Left lung (tissue), 4 donors: ENCODE measurements at regions not wholly inside any gene's neighbourhood (a gene's known extent, or its start where the extent isn't known, plus 50 kb on each side); places are given as distances from the start of the nearest gene placed in this dataset.

Experiments
- ATAC-seq: fragments of 200-7000 bp; cut with Tn5 transposase; one replicate; pipeline ENCODE4 v1.9.1; 2020; ENCODE audit warnings: moderate library complexity
- DNase-seq, 4 donors: peaks; one replicate each; pipeline ENCODE4 v3.0.0-alpha.2; 2013 to 2020
- H3K27ac ChIP-seq, 2 donors: fragments of 200-600 bp; sonication (generic) in 1 of 2; one replicate each; pipeline versions ENCODE4 v1.5.0 to v1.8.0; 2020 to 2021
- H3K27me3 ChIP-seq, 2 donors: fragments of 200-600 bp; sonication (generic) in 1 of 2; one replicate each; pipeline versions ENCODE4 v1.5.0 to v1.8.0; 2020 to 2021
- H3K36me3 ChIP-seq, 2 donors: fragments of 200-600 bp; sonication (generic) in 1 of 2; one replicate each; pipeline versions ENCODE4 v1.5.0 to v1.8.0; 2020 to 2021
- H3K4me1 ChIP-seq, 2 donors: fragments of 200-600 bp; one replicate each; pipeline ENCODE4 v1.8.0; 2021
- H3K4me3 ChIP-seq, 2 donors: fragments of 200-600 bp; sonication (generic) in 1 of 2; one replicate each; pipeline versions ENCODE4 v1.5.0 to v1.8.0; 2020 to 2021; ENCODE audit warnings: mild to moderate bottlenecking in 1 of 2
- H3K9me3 ChIP-seq, 2 donors: fragments of 200-600 bp; sonication (generic) in 1 of 2; one replicate each; pipeline versions ENCODE4 v1.5.0 to v1.8.0; 2020 to 2021
- CTCF ChIP-seq, 2 donors: fragments of 200-600 bp; sonication (generic) in 1 of 2; IDR thresholded peaks; one replicate each; pipeline versions ENCODE4 v1.5.0 to v1.8.0; 2021; ENCODE audit warnings: antibody characterized with exemption in 2 of 2
- intact Hi-C, 2 donors: fragments of 100-400 bp; cut with DNase I; formaldehyde crosslinking; loops; one replicate each; pipeline versions ENCODE4 v1.11.2 to v1.14.2; 2022
- donor health status: DM: no; HTN: yes; CAD: no.
- donor health status: DM: no; HTN: no; CAD: no.

- no peaks in the 10 kb centered on the region for H3K36me3 ChIP-seq
- no peaks in the 10 kb centered on the region for H3K27me3 ChIP-seq
- H3K27ac ChIP-seq: no peak overlapping the region
- intact Hi-C loops: no loop called here
- H3K4me1 ChIP-seq: no peaks in the 10 kb centered on the region
- TF ChIP-seq CTCF (IDR thresholded peaks at IDR 0.05): no peak
- DNase-seq (no peak), ATAC-seq (no peak)
- H3K4me3 ChIP-seq: no peak overlapping the region
- H3K9me3 ChIP-seq: no peaks in the 10 kb centered on the region
Measured at GRCh38 chr6:153787341-153787606, 251.8 kb upstream of the OPRM1 start.

- ATAC-seq (no peak), DNase-seq (no peak)
- H3K4me1 ChIP-seq: no peaks in the 10 kb centered on the region
- intact Hi-C loops: no loop called here
- no peak overlapping the region for H3K4me3 ChIP-seq
- H3K9me3 ChIP-seq: peaks cover 0 to 9% of the 10 kb centered on the region in 2 donors
- no peaks in the 10 kb centered on the region for H3K36me3 ChIP-seq
- no peaks in the 10 kb centered on the region for H3K27me3 ChIP-seq
- no peak for TF ChIP-seq CTCF (IDR thresholded peaks at IDR 0.05)
- no peak overlapping the region for H3K27ac ChIP-seq
Measured at GRCh38 chr6:153781306-153781705, 257.7 kb upstream of the OPRM1 start.

- intact Hi-C loops: no loop called here
- no peak for TF ChIP-seq CTCF (IDR thresholded peaks at IDR 0.05)
- ATAC-seq: no peak
- Histone ChIP-seq H3K27ac (no peak overlapping the region), H3K4me3 (no peak overlapping the region), H3K36me3 (no peaks in the 10 kb centered on the region), H3K27me3 (no peaks in the 10 kb centered on the region), H3K9me3 (peaks cover 0 to 9% of the 10 kb centered on the region in 2 donors), H3K4me1 (no peaks in the 10 kb centered on the region)
- no peak for DNase-seq
Measured at GRCh38 chr6:153780011-153780410, 259.0 kb upstream of the OPRM1 start.

GRCh38 chr6:153778216-153778615, 260.8 kb upstream of the OPRM1 start:
- Histone ChIP-seq H3K27ac (no peak overlapping the region), H3K27me3 (no peaks in the 10 kb centered on the region), H3K36me3 (no peaks in the 10 kb centered on the region), H3K9me3 (peaks cover 0 to 9% of the 10 kb centered on the region in 2 donors), H3K4me1 (no peaks in the 10 kb centered on the region), H3K4me3 (no peak overlapping the region)
- no peak for TF ChIP-seq CTCF (IDR thresholded peaks at IDR 0.05)
- intact Hi-C loops: no loop called here
- DNase-seq: no peak
- no peak for ATAC-seq

- no peak overlapping the region for H3K27ac ChIP-seq
- no peaks in the 10 kb centered on the region for H3K27me3 ChIP-seq
- H3K4me3 ChIP-seq: no peak overlapping the region
- TF ChIP-seq CTCF (IDR thresholded peaks at IDR 0.05): no peak
- no peaks in the 10 kb centered on the region for H3K9me3 ChIP-seq
- H3K36me3 ChIP-seq: no peaks in the 10 kb centered on the region
- intact Hi-C loops: no loop called here
- ATAC-seq: no peak
- DNase-seq: no peak
- H3K4me1 ChIP-seq: no peaks in the 10 kb centered on the region
Measured at GRCh38 chr6:153771577-153771976, 267.5 kb upstream of the OPRM1 start.
